A549 (cell line): ENCODE measurements at regions not wholly inside any gene's neighbourhood (a gene's known extent, or its start where the extent isn't known, plus 50 kb on each side); places are given as distances from the start of the nearest gene placed in this dataset.

ENCODE experiments used
- ATAC-seq, 2 experiments: fragments of 200-7000 bp in 1 of 2; fragments of >200 bp in 1 of 2; cut with Nextera tagmentation in 1 of 2; cut with Tn5 transposase in 1 of 2; 3 replicates each; pipeline versions ENCODE4 v1.8.0 to v1.9.1; 2018 to 2020; ENCODE audit warnings: mild to moderate bottlenecking in 1 of 2, moderate library complexity in 1 of 2
- CTCF ChIA-PET: fragments of 300-600 bp; sonication (Branson Sonifier 250); formaldehyde crosslinking; extraction: SDS; loops from one replicate; lab custom pipeline; 2021; ENCODE audit warnings: antibody characterized with exemption, inconsistent platforms; lab: Yijun Ruan, JAX
- POLR2A ChIA-PET: fragments of 350-600 bp; formaldehyde crosslinking; extraction: SDS; loops from one replicate; lab custom pipeline; 2021; ENCODE audit warnings: antibody characterized with exemption, inconsistent platforms; lab: Yijun Ruan, JAX
- DNase-seq, 2 experiments: peaks; one replicate each; pipeline versions ENCODE4 v3.0.0 to v3.0.0-alpha.2; 2011 to 2016; ENCODE audit warnings: low read depth in 1 of 2, low spot score in 1 of 2
- FAIRE-seq: peaks from 2 replicates; lab custom pipeline; 2011; peaks lifted over from hg19 to GRCh38; lab: Jason Lieb, UNC
- H3K27ac ChIP-seq, 2 experiments: fragments of >200 bp; sonication (Bioruptor Twin); formaldehyde crosslinking; 3 replicates each; pipeline ENCODE4 v1.5.1; 2016 to 2017
- H3K4me1 ChIP-seq: fragments of >200 bp; sonication (Bioruptor Twin); formaldehyde crosslinking; 3 replicates; pipeline ENCODE4 v1.6.1; 2016
- H3K4me2 ChIP-seq: fragments of >200 bp; sonication (Bioruptor Twin); formaldehyde crosslinking; 3 replicates; pipeline ENCODE4 v1.6.1; 2016
- H3K4me3 ChIP-seq: fragments of >200 bp; sonication (Bioruptor Twin); formaldehyde crosslinking; 3 replicates; pipeline ENCODE4 v1.5.1; 2016
- H3K9me3 ChIP-seq: fragments of >200 bp; sonication (Bioruptor Twin); formaldehyde crosslinking; 3 replicates; pipeline ENCODE4 v1.6.1; 2016
- BCL3 ChIP-seq: fragments of >200 bp; sonication (Bioruptor Twin); formaldehyde crosslinking; IDR thresholded peaks from 3 replicates; pipeline ENCODE4 v1.6.1; 2016
- CBX2 ChIP-seq: fragments of 200-600 bp; sonication (generic); IDR thresholded peaks from 2 replicates; pipeline ENCODE4 v1.6.1; 2016; ENCODE audit warnings: low read depth, mild to moderate bottlenecking, borderline replicate concordance
- CEBPB ChIP-seq, 2 experiments: fragments of >200 bp in 1 of 2; sonication (Bioruptor Twin) in 1 of 2; formaldehyde crosslinking in 1 of 2; IDR thresholded peaks; 2 replicates each; pipeline ENCODE4 v1.6.1; 2012 to 2016
- CHD4 ChIP-seq: fragments of 200-600 bp; sonication (generic); IDR thresholded peaks from 2 replicates; pipeline ENCODE4 v1.6.1; 2016; ENCODE audit warnings: antibody characterized with exemption, mild to moderate bottlenecking, borderline replicate concordance
- EHMT2 ChIP-seq: fragments of 200-600 bp; sonication (generic); IDR thresholded peaks from 2 replicates; pipeline ENCODE4 v1.6.1; 2016; ENCODE audit warnings: antibody characterized with exemption, low read depth, mild to moderate bottlenecking, moderate library complexity
- ESRRA ChIP-seq: fragments of 150-350 bp; IDR thresholded peaks from 2 replicates; pipeline ENCODE4 v1.6.1; 2014; ENCODE audit warnings: mild to moderate bottlenecking, low read length, borderline replicate concordance
- FOSL2 ChIP-seq, 2 experiments: fragments of 450-650 bp in 1 of 2; fragments of >200 bp in 1 of 2; sonication (Bioruptor Twin) in 1 of 2; formaldehyde crosslinking; IDR thresholded peaks; 2 replicates each; pipeline versions ENCODE4 v1.5.0 to v1.6.1; 2016 to 2020; ENCODE audit warnings: mild to moderate bottlenecking in 1 of 2, moderate library complexity in 1 of 2
- HDAC2 ChIP-seq: fragments of 200-600 bp; sonication (generic); IDR thresholded peaks from 2 replicates; pipeline ENCODE4 v1.6.1; 2016
- HMGXB4 ChIP-seq: fragments of 250-450 bp; sonication (Bioruptor Pico); IDR thresholded peaks from 2 replicates; pipeline ENCODE4 v1.5.0; 2021; ENCODE audit warnings: mild to moderate bottlenecking, moderate library complexity, borderline replicate concordance
- HOXA7 ChIP-seq: fragments of 250-450 bp; sonication (Bioruptor Pico); IDR thresholded peaks from 2 replicates; pipeline ENCODE4 v1.5.0; 2020; ENCODE audit warnings: mild to moderate bottlenecking, moderate library complexity
- JUNB ChIP-seq: fragments of >200 bp; sonication (Bioruptor Twin); formaldehyde crosslinking; IDR thresholded peaks from 2 replicates; pipeline ENCODE4 v1.6.1; 2016
- KDM1A ChIP-seq: fragments of 200-600 bp; sonication (generic); IDR thresholded peaks from 2 replicates; pipeline ENCODE4 v1.6.1; 2016; ENCODE audit warnings: low read depth, mild to moderate bottlenecking
- KDM5A ChIP-seq: fragments of 200-600 bp; sonication (generic); IDR thresholded peaks from 2 replicates; pipeline ENCODE4 v1.6.1; 2016; ENCODE audit warnings: antibody characterized with exemption, mild to moderate bottlenecking
- NR3C1 ChIP-seq: fragments of >200 bp; sonication (Bioruptor Twin); formaldehyde crosslinking; IDR thresholded peaks from 3 replicates; pipeline ENCODE4 v1.6.1; 2017
- PHF8 ChIP-seq: fragments of 200-600 bp; sonication (generic); IDR thresholded peaks from 2 replicates; pipeline ENCODE4 v1.6.1; 2016; ENCODE audit warnings: low read depth, mild to moderate bottlenecking, antibody characterized with exemption, moderate library complexity, borderline replicate concordance
- POLR2AphosphoS2 ChIP-seq: conservative IDR thresholded peaks from 2 replicates; pipeline ENCODE4 v1.6.1; 2012; ENCODE audit warnings: low read length, improper control_type of control experiment, inconsistent platforms
- RCOR1 ChIP-seq: fragments of 150-350 bp; IDR thresholded peaks from 2 replicates; pipeline ENCODE4 v1.6.1; 2014; ENCODE audit warnings: antibody characterized with exemption, low read length, low read depth
- RNF2 ChIP-seq: fragments of 200-600 bp; sonication (generic); IDR thresholded peaks from 2 replicates; pipeline ENCODE4 v1.6.1; 2016; ENCODE audit warnings: low read depth, mild to moderate bottlenecking, antibody characterized with exemption, moderate library complexity, borderline replicate concordance
- SREBF2 ChIP-seq: fragments of 450-650 bp; IDR thresholded peaks from 2 replicates; pipeline ENCODE4 v1.6.1; 2014; ENCODE audit warnings: mild to moderate bottlenecking, moderate library complexity
- TP53 ChIP-seq: fragments of 250-450 bp; sonication (Bioruptor Pico); IDR thresholded peaks from 2 replicates; pipeline ENCODE4 v1.5.0; 2021; ENCODE audit warnings: mild to moderate bottlenecking, moderate library complexity
- ZC3H11A ChIP-seq: fragments of 450-650 bp; IDR thresholded peaks from 2 replicates; pipeline ENCODE4 v1.6.1; 2014; ENCODE audit warnings: antibody characterized with exemption, mild to moderate bottlenecking
- ZFP36 ChIP-seq: fragments of 450-650 bp; IDR thresholded peaks from 2 replicates; pipeline ENCODE4 v1.6.1; 2014; ENCODE audit warnings: borderline replicate concordance; ENCODE audit not compliant: partially characterized antibody
- ZNF302 ChIP-seq: fragments of 250-450 bp; sonication (Bioruptor Pico); IDR thresholded peaks from 2 replicates; pipeline ENCODE4 v1.9.0; 2021; ENCODE audit warnings: inconsistent platforms, mild to moderate bottlenecking, moderate library complexity
- WGBS: methylation state at CpG from one replicate; pipeline ENCODE4 v1.1.6; 2017; ENCODE audit errors: missing lambda C conversion rate; 5-methylcytosine and 5-hydroxymethylcytosine counted together

GRCh38 chr2:2749206-2749598 is 418.1 kb upstream of the MYT1L start:
- ATAC-seq (no peak), DNase-seq (no peak), FAIRE-seq (no peak)
- ChIA-PET POLR2A (no interaction called here), CTCF (no interaction called here)
- Histone ChIP-seq H3K4me1 (no peaks in the 10 kb centered on the region), H3K4me3 (no peak overlapping the region), H3K27ac (no peak overlapping the region), H3K4me2 (no peak overlapping the region), H3K9me3 (peaks cover 5% of the 10 kb centered on the region; the same call in 1 of the 3 replicates)
- 30% methylated on average over 4 of the region's 9 CpGs for WGBS
- TF ChIP-seq CEBPB (IDR thresholded peaks at IDR 0.05) (no peak), KDM5A (no peak), NR3C1 (no peak), PHF8 (no peak), FOSL2 (IDR thresholded peaks at IDR 0.05) (no peak), FOSL2 (CRISPR knock-in tag; IDR thresholded peaks at IDR 0.05) (no peak), CHD4 (no peak)

- no peak for TF ChIP-seq SREBF2
- no peak for TF ChIP-seq HDAC2
- TF ChIP-seq RNF2, result no peak
- no peak for TF ChIP-seq KDM1A
- ATAC-seq (no peak), DNase-seq (no peak), FAIRE-seq (no peak)
- no peak overlapping the region for H3K27ac ChIP-seq
- CTCF ChIA-PET, result interaction anchor here (0.6 kb wide), 1 partner anchor 312 kb away, joined by 3 read pairs; no protein-coding TSS in a partner anchor
- no peak overlapping the region for H3K4me2 ChIP-seq
- 27% methylated on average over 13 of the region's 13 CpGs for WGBS
- H3K4me3 ChIP-seq, result no peak overlapping the region
- no peaks in the 10 kb centered on the region for H3K4me1 ChIP-seq
- H3K9me3 ChIP-seq, result peaks cover 1% of the 10 kb centered on the region; the same call in 1 of the 3 replicates
- POLR2A ChIA-PET, result no interaction called here
Measured at GRCh38 chr2:2748399-2749205, 417.5 kb upstream of the MYT1L start.

GRCh38 chr2:2747797-2748301 is 416.8 kb upstream of the MYT1L start:
- ChIA-PET POLR2A (no interaction called here), CTCF (no interaction called here)
- Histone ChIP-seq H3K27ac (no peak overlapping the region), H3K4me3 (no peak overlapping the region), H3K4me1 (no peaks in the 10 kb centered on the region), H3K9me3 (no peaks in the 10 kb centered on the region), H3K4me2 (no peak overlapping the region)
- DNase-seq (no peak), ATAC-seq (no peak), FAIRE-seq (no peak)
- WGBS, result 31% methylated on average over 7 of the region's 7 CpGs
- TF ChIP-seq JUNB, result no peak
- no peak for TF ChIP-seq BCL3
- no peak for TF ChIP-seq ZFP36
- TF ChIP-seq NR3C1, result no peak
- TF ChIP-seq RNF2, result no peak
- TF ChIP-seq ZC3H11A, result no peak
- no peak for TF ChIP-seq POLR2AphosphoS2

- H3K27ac ChIP-seq, result no peak overlapping the region
- H3K4me2 ChIP-seq, result no peak overlapping the region
- no peak for ATAC-seq
- no peak for DNase-seq
- no peak for FAIRE-seq
- H3K9me3 ChIP-seq, result no peaks in the 10 kb centered on the region
- POLR2A ChIA-PET, result no interaction called here
- WGBS, result 2% methylated on average over 6 of the region's 6 CpGs
- CTCF ChIA-PET, result no interaction called here
- H3K4me1 ChIP-seq, result no peaks in the 10 kb centered on the region
- H3K4me3 ChIP-seq, result no peak overlapping the region
- TF ChIP-seq JUNB (no peak), CHD4 (no peak), TP53 (CRISPR knock-in tag) (no peak), CBX2 (no peak), FOSL2 (IDR thresholded peaks at IDR 0.05) (no peak), FOSL2 (CRISPR knock-in tag; IDR thresholded peaks at IDR 0.05) (no peak), HOXA7 (CRISPR knock-in tag) (no peak), ZFP36 (no peak), EHMT2 (no peak), ZNF302 (CRISPR knock-in tag) (no peak), ESRRA (no peak), CEBPB (IDR thresholded peaks at IDR 0.05) (no peak), RCOR1 (no peak), HMGXB4 (CRISPR knock-in tag) (no peak)
Measured at GRCh38 chr2:2746731-2747130, 415.7 kb upstream of the MYT1L start.
